ENCODE measurements at regions not wholly inside any gene's neighbourhood (a gene's known extent, or its start where the extent isn't known, plus 50 kb on each side); places are given as distances from the start of the nearest gene placed in this dataset.
A peak's percentile ranks its signal among the peaks of the same experiment; 100 is the strongest.

DNA sequence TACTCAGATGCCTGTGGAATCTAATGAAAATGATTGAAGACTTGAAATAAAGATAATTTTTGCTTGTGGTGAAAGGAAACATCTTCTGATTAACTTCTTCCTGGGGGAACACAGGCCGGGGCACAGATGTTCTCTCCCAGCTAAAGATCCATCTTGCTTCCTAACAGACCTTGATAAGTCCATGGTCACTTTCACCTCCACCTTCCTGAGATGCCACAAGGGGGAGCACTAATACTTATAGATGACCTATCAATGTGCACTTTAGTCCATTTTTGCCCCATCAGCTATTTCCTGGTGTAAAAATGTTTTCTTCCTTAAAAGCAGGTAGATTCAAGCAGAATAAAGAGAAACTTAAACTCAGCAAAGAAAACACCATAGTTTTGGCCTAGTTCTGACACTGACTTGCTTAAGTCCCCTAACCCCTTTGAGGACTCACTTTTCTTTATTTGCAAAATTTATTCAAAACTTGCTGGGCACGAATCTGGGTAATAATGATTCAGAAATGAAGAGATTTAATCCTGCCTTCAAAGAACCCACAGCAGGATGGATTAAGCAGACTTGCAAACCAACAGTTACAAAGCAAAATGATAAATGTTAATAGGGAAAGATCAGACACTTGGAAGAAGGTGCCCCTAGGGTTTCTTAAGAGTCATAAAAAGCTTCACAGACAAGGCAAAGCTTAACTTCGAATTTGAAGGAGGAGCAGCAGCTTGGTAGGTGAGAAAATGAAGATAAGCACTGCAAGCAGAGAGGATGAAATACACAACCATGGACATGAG lies 158.7 kb downstream of the RAB38 start:
- no peaks in the 10 kb centered on the region for H3K4me1 Mint-ChIP-seq (ENCODE audit: low read depth)
- DNase-seq (peak; percentile 38), ATAC-seq (peak; percentile 66 to 70)
- peaks cover 5% of the 10 kb centered on the region for H3K27me3 Mint-ChIP-seq (ENCODE audit: low read depth)
- no peaks in the 10 kb centered on the region for H3K9me3 Mint-ChIP-seq
- no peaks in the 10 kb centered on the region for H3K36me3 Mint-ChIP-seq (ENCODE audit: insufficient read depth)
- no peak overlapping the region for H3K4me3 Mint-ChIP-seq

- no peak for ATAC-seq
- Mint-ChIP-seq H3K9me3 (no peaks in the 10 kb centered on the region), H3K36me3 (ENCODE audit: insufficient read depth) (no peaks in the 10 kb centered on the region), H3K27me3 (ENCODE audit: low read depth) (peaks cover 5% of the 10 kb centered on the region), H3K4me3 (no peak overlapping the region), H3K4me1 (ENCODE audit: low read depth) (no peaks in the 10 kb centered on the region)
- DNase-seq = no peak
Measured at GRCh38 chr11:88015170-88015569, 160.1 kb downstream of the RAB38 start.

- H3K9me3 Mint-ChIP-seq = no peaks in the 10 kb centered on the region
- no peak for DNase-seq
- peaks cover 5% of the 10 kb centered on the region for H3K27me3 Mint-ChIP-seq (ENCODE audit: low read depth)
- no peak for ATAC-seq
- H3K4me3 Mint-ChIP-seq = no peak overlapping the region
- no peaks in the 10 kb centered on the region for H3K36me3 Mint-ChIP-seq (ENCODE audit: insufficient read depth)
- no peaks in the 10 kb centered on the region for H3K4me1 Mint-ChIP-seq (ENCODE audit: low read depth)
Measured at GRCh38 chr11:88013508-88014065, 161.7 kb downstream of the RAB38 start.

- DNase-seq (no peak), ATAC-seq (no peak)
- Mint-ChIP-seq H3K4me3 (no peak overlapping the region), H3K9me3 (no peaks in the 10 kb centered on the region), H3K27me3 (ENCODE audit: low read depth) (peaks cover 5% of the 10 kb centered on the region), H3K36me3 (ENCODE audit: insufficient read depth) (no peaks in the 10 kb centered on the region), H3K4me1 (ENCODE audit: low read depth) (no peaks in the 10 kb centered on the region)
Measured at GRCh38 chr11:88012456-88012855, 162.8 kb downstream of the RAB38 start.

DNA sequence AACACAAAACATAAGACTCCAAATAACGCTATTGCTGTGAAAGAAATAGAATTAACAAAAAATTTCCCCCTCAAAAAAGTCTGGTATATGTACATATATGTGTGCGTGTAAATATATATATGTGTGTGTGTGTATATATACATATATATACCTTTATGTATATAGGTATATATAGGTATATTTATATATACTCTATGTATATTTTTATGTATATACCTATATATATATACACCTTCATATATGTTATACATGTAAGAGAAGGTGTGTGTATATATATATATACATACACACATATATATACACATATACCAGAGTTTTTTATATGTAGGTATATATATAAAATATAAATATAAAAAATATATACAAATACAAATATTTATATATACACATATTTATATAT lies 199.2 kb downstream of the RAB38 start:
- Mint-ChIP-seq H3K27me3 (ENCODE audit: low read depth) (no peaks in the 10 kb centered on the region), H3K4me3 (no peak overlapping the region), H3K36me3 (ENCODE audit: insufficient read depth) (no peaks in the 10 kb centered on the region), H3K4me1 (ENCODE audit: low read depth) (no peaks in the 10 kb centered on the region), H3K9me3 (no peaks in the 10 kb centered on the region)
- DNase-seq (no peak), ATAC-seq (no peak)

DNA sequence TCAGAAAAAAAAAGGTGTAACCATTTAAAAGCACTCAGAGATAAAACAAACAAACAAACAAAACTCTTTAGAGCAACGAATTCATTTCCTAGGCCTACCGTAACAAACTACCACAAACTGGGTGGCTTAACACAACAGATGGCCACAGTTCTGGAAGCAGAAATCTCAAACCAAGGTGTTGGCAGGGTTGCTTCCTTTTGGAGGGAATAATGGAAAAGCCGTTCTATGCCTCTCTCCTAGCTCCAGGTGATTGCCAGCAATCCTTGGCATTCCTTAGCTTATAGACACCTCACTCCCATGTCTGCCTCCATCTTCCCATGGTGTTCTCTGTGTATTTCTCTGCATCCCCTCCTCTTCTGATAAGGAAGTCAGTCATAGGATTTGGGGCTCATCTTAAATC lies 200.4 kb downstream of the RAB38 start:
- no peaks in the 10 kb centered on the region for H3K27me3 Mint-ChIP-seq (ENCODE audit: low read depth)
- H3K4me1 Mint-ChIP-seq (ENCODE audit: low read depth) = no peaks in the 10 kb centered on the region
- no peak overlapping the region for H3K4me3 Mint-ChIP-seq
- DNase-seq (no peak), ATAC-seq (no peak)
- H3K9me3 Mint-ChIP-seq = no peaks in the 10 kb centered on the region
- no peaks in the 10 kb centered on the region for H3K36me3 Mint-ChIP-seq (ENCODE audit: insufficient read depth)

DNA sequence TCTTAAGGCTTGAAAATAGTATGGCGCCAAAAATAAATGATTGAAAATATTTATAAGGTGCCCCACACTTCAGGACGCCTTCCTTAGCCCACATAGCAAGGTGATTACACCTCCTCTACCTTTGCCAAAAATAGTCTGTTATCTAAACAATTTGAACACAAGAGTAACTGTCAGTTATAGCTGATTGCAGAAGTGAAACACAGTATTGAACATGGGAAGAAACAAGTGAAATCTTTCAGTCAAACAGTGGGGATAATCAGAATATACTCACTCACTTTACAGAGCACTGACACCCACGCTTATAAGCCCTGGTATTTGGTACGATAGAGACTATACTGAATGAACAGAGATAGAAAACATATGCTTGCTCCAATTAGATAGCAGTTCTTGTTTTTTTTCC lies 203.1 kb downstream of the RAB38 start:
- no peaks in the 10 kb centered on the region for H3K27me3 Mint-ChIP-seq (ENCODE audit: low read depth)
- H3K4me3 Mint-ChIP-seq = no peak overlapping the region
- ATAC-seq (no peak), DNase-seq (no peak)
- no peaks in the 10 kb centered on the region for H3K36me3 Mint-ChIP-seq (ENCODE audit: insufficient read depth)
- H3K9me3 Mint-ChIP-seq = no peaks in the 10 kb centered on the region
- H3K4me1 Mint-ChIP-seq (ENCODE audit: low read depth) = no peaks in the 10 kb centered on the region

DNA sequence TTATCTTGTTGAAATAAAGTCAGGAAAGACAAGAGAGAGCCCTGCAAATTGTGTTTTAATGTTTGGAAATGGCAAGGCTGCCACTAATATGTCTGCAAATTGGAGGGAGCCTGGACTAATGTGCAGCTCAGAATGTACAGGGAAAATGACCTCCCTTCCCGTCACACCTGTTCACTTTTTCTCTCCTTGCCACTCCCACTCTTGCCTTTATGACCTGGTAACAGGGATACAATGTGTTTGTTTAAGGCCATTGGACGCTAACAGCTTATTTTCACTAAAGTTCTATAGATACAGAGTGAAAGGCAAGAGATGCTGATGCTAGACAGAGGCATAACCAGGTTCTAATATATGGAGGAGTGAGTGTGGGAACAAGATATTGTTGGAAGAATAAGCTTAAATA lies 203.9 kb downstream of the RAB38 start:
- H3K4me3 Mint-ChIP-seq = no peak overlapping the region
- no peaks in the 10 kb centered on the region for H3K4me1 Mint-ChIP-seq (ENCODE audit: low read depth)
- H3K9me3 Mint-ChIP-seq = no peaks in the 10 kb centered on the region
- H3K27me3 Mint-ChIP-seq (ENCODE audit: low read depth) = peaks cover 2% of the 10 kb centered on the region
- DNase-seq (no peak), ATAC-seq (no peak)
- no peaks in the 10 kb centered on the region for H3K36me3 Mint-ChIP-seq (ENCODE audit: insufficient read depth)

DNA sequence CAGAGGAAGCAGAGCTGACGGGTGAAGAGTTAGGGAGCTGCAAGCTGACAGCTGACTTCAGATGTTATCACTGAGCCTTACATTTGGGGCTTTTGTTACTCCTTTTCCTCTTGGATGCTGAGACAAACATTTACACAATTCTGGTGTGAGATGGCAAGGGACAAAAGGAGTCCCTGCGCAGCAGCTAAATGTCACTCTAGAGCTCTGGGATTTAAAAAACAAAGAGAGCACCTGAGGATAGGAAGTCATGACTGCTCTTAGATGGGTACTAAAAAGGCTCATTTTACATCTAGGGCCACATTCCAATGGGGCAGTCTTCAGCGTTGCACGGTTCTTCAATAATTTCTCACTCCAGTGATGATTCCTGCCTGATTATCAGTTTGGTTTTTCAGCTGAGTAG lies 204.5 kb downstream of the RAB38 start:
- no peaks in the 10 kb centered on the region for H3K36me3 Mint-ChIP-seq (ENCODE audit: insufficient read depth)
- no peaks in the 10 kb centered on the region for H3K9me3 Mint-ChIP-seq
- DNase-seq = no peak
- no peak overlapping the region for H3K4me3 Mint-ChIP-seq
- ATAC-seq = no peak
- no peaks in the 10 kb centered on the region for H3K4me1 Mint-ChIP-seq (ENCODE audit: low read depth)
- peaks cover 2% of the 10 kb centered on the region for H3K27me3 Mint-ChIP-seq (ENCODE audit: low read depth)

DNA sequence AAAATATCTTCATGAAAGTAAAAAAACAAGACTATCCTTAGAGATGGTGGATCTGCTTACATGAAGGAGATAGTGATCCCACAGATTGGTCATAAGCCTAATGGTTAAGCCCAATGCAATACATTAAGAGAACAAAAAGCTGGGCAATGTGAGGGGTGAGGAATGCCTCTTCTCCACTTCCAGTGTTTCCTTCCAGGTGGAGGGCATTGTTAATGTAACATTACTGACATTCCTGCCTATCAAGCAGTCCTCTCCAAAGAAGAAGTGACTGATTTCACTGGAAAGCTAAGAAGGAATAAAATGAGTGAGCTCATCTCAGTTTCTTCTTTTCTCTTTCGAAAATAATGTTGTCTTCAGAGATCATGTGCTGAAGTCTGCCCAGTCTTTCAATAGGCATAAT lies 207.8 kb downstream of the RAB38 start:
- Mint-ChIP-seq H3K36me3 (ENCODE audit: insufficient read depth) (no peaks in the 10 kb centered on the region), H3K4me3 (no peak overlapping the region), H3K9me3 (no peaks in the 10 kb centered on the region), H3K27me3 (ENCODE audit: low read depth) (peaks cover 2% of the 10 kb centered on the region), H3K4me1 (ENCODE audit: low read depth) (no peaks in the 10 kb centered on the region)
- ATAC-seq (no peak), DNase-seq (no peak)

- Mint-ChIP-seq H3K4me3 (no peak overlapping the region), H3K27me3 (ENCODE audit: low read depth) (peaks cover 2% of the 10 kb centered on the region), H3K9me3 (no peaks in the 10 kb centered on the region), H3K36me3 (ENCODE audit: insufficient read depth) (no peaks in the 10 kb centered on the region), H3K4me1 (ENCODE audit: low read depth) (no peaks in the 10 kb centered on the region)
- no peak for ATAC-seq
- no peak for DNase-seq
Measured at GRCh38 chr11:87966694-87967093, 208.5 kb downstream of the RAB38 start.

DNA sequence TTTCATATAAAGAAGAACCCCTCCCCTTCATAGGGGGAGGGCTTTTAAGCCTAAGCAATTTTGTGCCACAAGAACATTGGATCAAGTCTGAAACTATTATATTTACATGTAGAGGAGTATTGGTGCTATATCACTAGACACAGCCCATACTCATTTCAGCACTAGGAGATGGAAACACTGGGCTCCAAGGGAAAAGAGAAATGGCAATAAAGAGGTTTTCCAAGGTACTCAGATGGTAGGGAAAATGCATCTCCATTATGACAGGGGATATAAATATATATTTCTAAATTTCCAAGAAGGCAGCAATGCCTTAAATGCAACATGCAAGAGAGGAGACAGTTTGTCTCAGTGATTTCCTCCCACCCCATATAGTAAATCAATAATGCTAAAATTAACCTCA lies 209.0 kb downstream of the RAB38 start:
- ATAC-seq (no peak), DNase-seq (no peak)
- Mint-ChIP-seq H3K36me3 (ENCODE audit: insufficient read depth) (no peaks in the 10 kb centered on the region), H3K27me3 (ENCODE audit: low read depth) (peaks cover 2% of the 10 kb centered on the region), H3K4me1 (ENCODE audit: low read depth) (no peaks in the 10 kb centered on the region), H3K9me3 (no peaks in the 10 kb centered on the region), H3K4me3 (no peak overlapping the region)

- Mint-ChIP-seq H3K9me3 (no peaks in the 10 kb centered on the region), H3K4me3 (no peak overlapping the region), H3K4me1 (ENCODE audit: low read depth) (no peaks in the 10 kb centered on the region), H3K36me3 (ENCODE audit: insufficient read depth) (no peaks in the 10 kb centered on the region), H3K27me3 (ENCODE audit: low read depth) (peaks cover 3% of the 10 kb centered on the region)
- ATAC-seq (no peak), DNase-seq (no peak)
Measured at GRCh38 chr11:87961606-87962005, 213.6 kb downstream of the RAB38 start.

DNA sequence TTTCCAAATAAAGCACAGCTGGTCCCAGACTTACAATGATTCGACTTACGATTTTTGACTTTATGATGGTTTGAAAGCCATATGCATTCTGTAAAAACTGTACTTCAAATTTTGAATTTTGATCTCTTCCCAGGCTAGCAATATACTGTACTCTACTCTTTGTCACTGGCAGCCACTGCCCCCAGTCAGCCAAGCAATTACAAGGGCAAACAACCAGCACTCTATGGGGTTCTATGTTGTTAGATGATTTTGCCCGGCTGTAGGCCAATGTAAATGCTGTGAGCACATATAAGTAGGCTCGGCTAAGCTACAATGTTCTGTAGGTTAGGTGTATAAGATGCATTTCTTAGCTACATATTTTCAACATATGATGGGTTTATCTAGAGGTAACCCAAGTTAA lies 217.3 kb downstream of the RAB38 start:
- Mint-ChIP-seq H3K9me3 (no peaks in the 10 kb centered on the region), H3K27me3 (ENCODE audit: low read depth) (peaks cover 3% of the 10 kb centered on the region), H3K4me3 (no peak overlapping the region), H3K4me1 (ENCODE audit: low read depth) (no peaks in the 10 kb centered on the region), H3K36me3 (ENCODE audit: insufficient read depth) (no peaks in the 10 kb centered on the region)
- DNase-seq (no peak), ATAC-seq (no peak)

GRCh38 chr11:87954476-87954875 lies 220.8 kb downstream of the RAB38 start:
- no peaks in the 10 kb centered on the region for H3K9me3 Mint-ChIP-seq
- no peak overlapping the region for H3K4me3 Mint-ChIP-seq
- ATAC-seq (no peak), DNase-seq (no peak)
- H3K27me3 Mint-ChIP-seq (ENCODE audit: low read depth) = no peaks in the 10 kb centered on the region
- H3K4me1 Mint-ChIP-seq (ENCODE audit: low read depth) = no peaks in the 10 kb centered on the region
- no peaks in the 10 kb centered on the region for H3K36me3 Mint-ChIP-seq (ENCODE audit: insufficient read depth)

Measured in activated T-cell treated with anti-CD3 and anti-CD28 coated beads, Interleukin-2, amount 50 U/mL, for 4 hours (primary cell).